ENCODE measurements at regions not wholly inside any gene's neighbourhood (a gene's known extent, or its start where the extent isn't known, plus 50 kb on each side); places are given as distances from the start of the nearest gene placed in this dataset.

DNA sequence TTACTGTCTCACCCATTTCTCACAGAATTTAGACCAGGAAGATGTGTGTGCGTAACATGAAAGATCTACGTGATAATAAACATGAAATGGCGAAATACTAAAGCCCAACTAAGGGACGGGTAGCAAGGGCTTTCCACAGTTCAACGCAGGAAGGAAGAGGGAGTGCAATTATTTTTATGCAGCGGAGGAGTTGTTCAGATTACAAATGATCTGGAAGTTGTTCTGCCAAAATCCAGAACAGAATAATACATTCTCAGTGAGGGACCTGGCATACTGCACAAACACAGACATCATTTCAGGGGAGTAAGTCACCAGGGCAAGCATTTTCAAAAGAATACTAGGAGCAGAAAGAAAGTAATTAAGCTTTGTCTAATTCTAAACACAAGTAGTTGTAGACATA, 133.6 kb upstream of the RAP2B start:
- no peak for TF ChIP-seq POLR2A (IDR thresholded peaks at IDR 0.05)
- TF ChIP-seq, protein P1, sequence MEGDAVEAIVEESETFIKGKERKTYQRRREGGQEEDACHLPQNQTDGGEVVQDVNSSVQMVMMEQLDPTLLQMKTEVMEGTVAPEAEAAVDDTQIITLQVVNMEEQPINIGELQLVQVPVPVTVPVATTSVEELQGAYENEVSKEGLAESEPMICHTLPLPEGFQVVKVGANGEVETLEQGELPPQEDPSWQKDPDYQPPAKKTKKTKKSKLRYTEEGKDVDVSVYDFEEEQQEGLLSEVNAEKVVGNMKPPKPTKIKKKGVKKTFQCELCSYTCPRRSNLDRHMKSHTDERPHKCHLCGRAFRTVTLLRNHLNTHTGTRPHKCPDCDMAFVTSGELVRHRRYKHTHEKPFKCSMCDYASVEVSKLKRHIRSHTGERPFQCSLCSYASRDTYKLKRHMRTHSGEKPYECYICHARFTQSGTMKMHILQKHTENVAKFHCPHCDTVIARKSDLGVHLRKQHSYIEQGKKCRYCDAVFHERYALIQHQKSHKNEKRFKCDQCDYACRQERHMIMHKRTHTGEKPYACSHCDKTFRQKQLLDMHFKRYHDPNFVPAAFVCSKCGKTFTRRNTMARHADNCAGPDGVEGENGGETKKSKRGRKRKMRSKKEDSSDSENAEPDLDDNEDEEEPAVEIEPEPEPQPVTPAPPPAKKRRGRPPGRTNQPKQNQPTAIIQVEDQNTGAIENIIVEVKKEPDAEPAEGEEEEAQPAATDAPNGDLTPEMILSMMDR (IDR thresholded peaks at IDR 0.05), result no peak
- no peak for TF ChIP-seq EP300 (IDR thresholded peaks at IDR 0.05)
